Activated T-helper 1 cell treated with anti-CD3 and anti-CD28 coated beads, Interleukin-12 subunit alpha, Interleukin-12 subunit beta, Interleukin-2, Interleukin-4 antibody, amounts not matched to agents 30 ng/mL and 10 ng/mL and 1 ng/mL, durations not matched to agents 14 hours and 24 hours and 36 hours (primary cell): ENCODE measurements at regions not wholly inside any gene's neighbourhood (a gene's known extent, or its start where the extent isn't known, plus 50 kb on each side); places are given as distances from the start of the nearest gene placed in this dataset.
"Not testable (repeated sequence)": the region's sequence is repeated elsewhere in the genome, so short reads cannot be mapped to it uniquely, and the experiment has no call there.

ENCODE experiments used
- DNase-seq: peaks from one replicate; pipeline ENCODE4 v3.0.0; 2021; ENCODE audit warnings: low spot score
- H3K27ac Mint-ChIP-seq: one replicate; pipeline ENCODE4 v1.8.0; 2021; ENCODE audit warnings: mild to moderate bottlenecking, mixed read lengths
- H3K27me3 Mint-ChIP-seq: one replicate; pipeline ENCODE4 v1.8.0; 2022; ENCODE audit warnings: mild to moderate bottlenecking, moderate library complexity, mixed read lengths; ENCODE audit not compliant: insufficient read depth
- H3K36me3 Mint-ChIP-seq: one replicate; pipeline ENCODE4 v1.8.0; 2021; ENCODE audit warnings: low read depth, mixed read lengths
- H3K4me1 Mint-ChIP-seq: one replicate; pipeline ENCODE4 v1.8.0; 2021; ENCODE audit warnings: low read depth, mixed read lengths
- H3K4me3 Mint-ChIP-seq: one replicate; pipeline ENCODE4 v1.8.0; 2021; ENCODE audit warnings: mild to moderate bottlenecking, moderate library complexity, mixed read lengths
- H3K9me3 Mint-ChIP-seq: one replicate; pipeline ENCODE4 v1.8.0; 2021; ENCODE audit warnings: mixed read lengths
- intact Hi-C: fragments of 100-400 bp; cut with micrococcal nuclease; formaldehyde crosslinking; loops from one replicate; pipeline ENCODE4 v1.15.1; 2024

DNA sequence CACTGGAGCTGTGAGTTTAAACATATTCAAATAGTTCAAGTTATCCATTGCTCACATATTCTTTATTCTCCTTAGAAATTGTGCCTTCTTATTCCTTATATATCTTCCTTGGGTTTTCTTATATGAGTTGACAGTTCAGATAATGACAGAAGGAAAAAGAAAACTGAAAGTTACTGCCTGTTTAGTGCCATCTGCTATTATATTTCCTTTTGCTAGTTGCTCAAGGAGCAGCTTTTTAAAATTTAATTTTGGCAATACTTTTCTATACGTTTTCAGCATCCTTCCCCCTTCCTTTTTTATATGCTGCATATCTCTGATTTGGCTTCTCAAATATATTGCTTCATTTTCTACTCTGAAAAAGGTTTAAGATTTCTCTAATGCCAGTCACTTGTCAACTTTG lies 903.1 kb upstream of the SPRY2 start:
- intact Hi-C loops = no loop called here
- Mint-ChIP-seq H3K36me3 (no peaks in the 10 kb centered on the region), H3K4me1 (no peaks in the 10 kb centered on the region), H3K27me3 (no peaks in the 10 kb centered on the region), H3K9me3 (peaks cover 4% of the 10 kb centered on the region), H3K27ac (no peak overlapping the region), H3K4me3 (no peak overlapping the region)
- no peak for DNase-seq

DNA sequence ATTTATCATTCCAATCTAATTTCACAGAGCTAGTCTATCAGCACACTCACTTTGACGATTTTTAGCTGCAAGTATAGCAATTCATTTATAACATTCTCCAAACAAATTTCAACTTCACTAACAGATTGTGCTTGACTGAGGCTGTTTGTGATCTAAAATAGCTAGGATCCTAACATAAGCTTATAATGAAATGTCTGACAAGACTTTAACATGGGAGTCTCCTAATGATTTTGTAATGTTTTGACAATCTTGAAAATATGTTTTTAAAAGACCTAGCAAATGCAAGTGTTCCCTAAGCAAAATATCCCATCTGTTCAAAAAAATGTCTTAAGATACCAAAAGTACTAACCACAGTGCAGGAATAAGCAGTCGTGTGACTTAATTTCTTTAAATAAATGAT lies 889.5 kb upstream of the SPRY2 start:
- H3K27me3 Mint-ChIP-seq = no peaks in the 10 kb centered on the region
- H3K4me3 Mint-ChIP-seq = no peak overlapping the region
- no peaks in the 10 kb centered on the region for H3K36me3 Mint-ChIP-seq
- no peaks in the 10 kb centered on the region for H3K4me1 Mint-ChIP-seq
- H3K27ac Mint-ChIP-seq = no peak overlapping the region
- no peaks in the 10 kb centered on the region for H3K9me3 Mint-ChIP-seq
- intact Hi-C loops = no loop called here
- no peak for DNase-seq

GRCh38 chr13:81226830-81227229 lies 885.9 kb upstream of the SPRY2 start:
- H3K4me3 Mint-ChIP-seq, H3K27ac Mint-ChIP-seq, H3K27me3 Mint-ChIP-seq, H3K36me3 Mint-ChIP-seq, H3K4me1 Mint-ChIP-seq, DNase-seq, H3K9me3 Mint-ChIP-seq, intact Hi-C loops: not testable (repeated sequence)

- intact Hi-C loops = no loop called here
- Mint-ChIP-seq H3K9me3 (no peaks in the 10 kb centered on the region), H3K4me3 (no peak overlapping the region), H3K27ac (no peak overlapping the region), H3K27me3 (no peaks in the 10 kb centered on the region), H3K36me3 (no peaks in the 10 kb centered on the region), H3K4me1 (no peaks in the 10 kb centered on the region)
- DNase-seq = no peak
These were observed 883.4 kb upstream of the SPRY2 start for GRCh38 chr13:81224209-81224833.

GRCh38 chr13:81223778-81224177 lies 882.9 kb upstream of the SPRY2 start:
- Mint-ChIP-seq H3K4me1 (no peaks in the 10 kb centered on the region), H3K27me3 (no peaks in the 10 kb centered on the region), H3K4me3 (no peak overlapping the region), H3K36me3 (no peaks in the 10 kb centered on the region), H3K9me3 (no peaks in the 10 kb centered on the region), H3K27ac (no peak overlapping the region)
- DNase-seq = no peak
- intact Hi-C loops = no loop called here

DNA sequence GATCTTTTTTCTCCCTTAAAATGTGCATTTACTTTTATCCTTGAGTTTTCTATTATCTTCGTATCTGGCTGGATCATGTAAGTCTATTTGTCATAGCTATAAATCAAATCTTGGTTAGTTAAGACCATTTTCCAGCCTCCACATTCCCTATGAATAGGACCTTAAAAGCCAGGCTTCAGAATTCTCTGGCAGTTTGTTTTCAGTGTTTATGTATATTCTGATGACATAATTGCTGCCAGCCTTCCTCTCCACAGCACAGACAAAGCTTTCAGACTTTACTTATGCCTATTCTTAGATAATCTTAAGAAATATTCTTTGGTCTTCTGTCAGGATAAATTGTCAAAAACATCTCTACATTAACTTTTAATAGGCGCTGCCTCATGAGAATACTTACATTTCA lies 870.8 kb upstream of the SPRY2 start:
- DNase-seq = no peak
- no peak overlapping the region for H3K4me3 Mint-ChIP-seq
- H3K9me3 Mint-ChIP-seq = peaks cover 4% of the 10 kb centered on the region
- no peak overlapping the region for H3K27ac Mint-ChIP-seq
- no peaks in the 10 kb centered on the region for H3K27me3 Mint-ChIP-seq
- H3K4me1 Mint-ChIP-seq = no peaks in the 10 kb centered on the region
- no peaks in the 10 kb centered on the region for H3K36me3 Mint-ChIP-seq
- intact Hi-C loops = no loop called here

DNA sequence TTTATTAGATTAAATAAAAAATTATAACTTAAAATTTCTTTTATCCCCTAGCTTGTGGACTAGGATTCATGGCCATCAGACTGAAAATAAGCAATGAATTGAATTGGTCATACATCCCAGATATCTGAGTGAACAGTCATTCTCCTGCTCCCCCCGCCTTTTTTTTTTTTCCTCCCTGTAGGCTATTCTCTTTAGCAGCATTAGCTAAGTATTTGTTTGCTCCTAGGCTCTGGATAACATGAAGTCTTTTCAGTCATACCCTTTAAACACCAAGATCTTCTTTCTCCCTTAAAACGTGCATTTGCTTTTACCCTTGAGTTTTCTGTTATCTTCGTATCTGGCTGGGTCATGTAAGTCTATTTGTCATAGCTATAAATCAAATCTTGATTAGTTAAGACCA lies 866.7 kb upstream of the SPRY2 start:
- intact Hi-C loops = no loop called here
- DNase-seq = no peak
- Mint-ChIP-seq H3K36me3 (no peaks in the 10 kb centered on the region), H3K4me3 (no peak overlapping the region), H3K27me3 (no peaks in the 10 kb centered on the region), H3K27ac (no peak overlapping the region), H3K9me3 (peaks cover 4% of the 10 kb centered on the region), H3K4me1 (no peaks in the 10 kb centered on the region)

DNA sequence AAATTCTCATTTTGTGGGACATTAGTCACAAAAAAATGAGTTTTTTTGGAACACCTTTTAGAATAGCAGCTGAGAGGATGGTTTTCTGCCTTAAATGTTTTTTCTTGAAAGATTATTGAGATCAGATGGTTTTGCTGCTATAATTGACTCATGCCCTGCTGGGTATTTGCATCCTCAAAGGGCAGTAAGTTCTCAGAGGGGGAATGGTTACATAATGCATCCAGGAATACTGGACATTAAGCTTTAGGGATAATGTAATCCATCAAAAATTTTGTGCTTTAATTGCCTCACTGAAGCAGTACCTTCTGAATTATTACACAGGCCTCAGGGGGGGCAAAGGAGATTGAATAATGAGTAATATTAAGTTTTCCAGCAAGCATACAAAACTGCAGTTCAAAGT lies 866.3 kb upstream of the SPRY2 start:
- peaks cover 4% of the 10 kb centered on the region for H3K9me3 Mint-ChIP-seq
- H3K4me1 Mint-ChIP-seq = no peaks in the 10 kb centered on the region
- no peak overlapping the region for H3K4me3 Mint-ChIP-seq
- H3K27me3 Mint-ChIP-seq = no peaks in the 10 kb centered on the region
- no peak for DNase-seq
- intact Hi-C loops = no loop called here
- H3K36me3 Mint-ChIP-seq = no peaks in the 10 kb centered on the region
- H3K27ac Mint-ChIP-seq = no peak overlapping the region

DNA sequence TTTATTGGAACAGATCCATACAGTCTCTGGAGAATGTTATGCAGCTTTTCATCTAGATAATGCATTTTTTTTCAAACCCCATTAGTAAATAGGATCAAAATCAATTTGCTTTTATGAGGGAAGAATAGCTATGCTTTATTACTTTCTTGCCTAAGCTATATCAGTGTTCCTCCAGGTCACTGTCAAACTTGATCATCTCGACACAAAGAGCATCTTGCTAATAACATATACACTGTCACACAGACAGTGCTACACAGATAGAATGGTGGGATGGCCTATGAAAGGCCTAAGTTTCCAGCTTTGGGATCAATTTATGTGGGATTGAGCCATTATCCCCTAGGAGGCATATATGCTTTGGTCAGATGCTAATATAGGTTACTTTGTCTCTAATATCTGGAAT lies 862.9 kb upstream of the SPRY2 start:
- Mint-ChIP-seq H3K27me3 (no peaks in the 10 kb centered on the region), H3K36me3 (no peaks in the 10 kb centered on the region), H3K4me3 (no peak overlapping the region), H3K4me1 (no peaks in the 10 kb centered on the region), H3K9me3 (peaks cover 6% of the 10 kb centered on the region), H3K27ac (no peak overlapping the region)
- intact Hi-C loops = no loop called here
- no peak for DNase-seq

DNA sequence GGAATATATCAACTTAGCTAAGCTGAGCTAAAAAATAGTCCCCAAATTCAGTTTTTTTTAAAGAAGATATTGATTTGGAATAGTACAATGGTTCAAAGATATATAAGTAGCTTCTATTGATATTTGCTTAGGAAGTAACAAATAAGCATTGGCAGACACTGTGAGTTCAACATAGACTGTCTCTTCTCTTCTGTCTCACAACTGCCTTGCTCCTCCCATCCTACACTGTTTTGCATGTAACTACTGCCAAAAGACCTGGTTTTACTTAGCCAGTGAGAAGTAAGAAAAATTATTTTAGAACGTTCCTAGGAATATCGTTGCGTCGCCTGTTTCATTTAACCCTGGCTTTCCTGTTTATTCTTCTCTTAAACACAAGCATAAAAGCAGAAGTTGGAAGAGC lies 859.0 kb upstream of the SPRY2 start:
- intact Hi-C loops = no loop called here
- DNase-seq = no peak
- Mint-ChIP-seq H3K4me3 (no peak overlapping the region), H3K36me3 (no peaks in the 10 kb centered on the region), H3K27me3 (no peaks in the 10 kb centered on the region), H3K9me3 (peaks cover 8% of the 10 kb centered on the region), H3K4me1 (no peaks in the 10 kb centered on the region), H3K27ac (no peak overlapping the region)

DNA sequence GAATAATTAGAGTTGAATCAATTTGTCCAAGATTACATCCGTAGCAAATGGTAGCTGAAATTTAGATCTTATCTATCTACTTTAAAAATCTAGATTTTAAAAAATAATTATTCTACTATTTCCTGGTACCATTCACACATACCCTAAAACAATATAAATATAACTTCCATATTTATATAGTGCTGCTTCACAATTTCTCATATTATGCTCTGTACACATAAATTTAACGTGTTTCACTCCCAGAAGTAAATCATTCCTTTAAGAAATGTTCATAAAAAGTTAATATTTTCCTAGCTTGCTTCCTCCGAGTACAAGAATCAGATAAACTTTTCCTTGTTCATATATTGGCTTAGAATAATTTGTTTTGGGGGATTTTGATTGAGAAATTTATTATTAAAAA lies 857.0 kb upstream of the SPRY2 start:
- H3K27me3 Mint-ChIP-seq = no peaks in the 10 kb centered on the region
- H3K36me3 Mint-ChIP-seq = no peaks in the 10 kb centered on the region
- no peak overlapping the region for H3K4me3 Mint-ChIP-seq
- H3K4me1 Mint-ChIP-seq = no peaks in the 10 kb centered on the region
- intact Hi-C loops = no loop called here
- peaks cover 10% of the 10 kb centered on the region for H3K9me3 Mint-ChIP-seq
- no peak overlapping the region for H3K27ac Mint-ChIP-seq
- DNase-seq = no peak

- intact Hi-C loops = no loop called here
- no peak for DNase-seq
- H3K4me1 Mint-ChIP-seq = no peaks in the 10 kb centered on the region
These were observed 856.6 kb upstream of the SPRY2 start for GRCh38 chr13:81197483-81197882.

DNA sequence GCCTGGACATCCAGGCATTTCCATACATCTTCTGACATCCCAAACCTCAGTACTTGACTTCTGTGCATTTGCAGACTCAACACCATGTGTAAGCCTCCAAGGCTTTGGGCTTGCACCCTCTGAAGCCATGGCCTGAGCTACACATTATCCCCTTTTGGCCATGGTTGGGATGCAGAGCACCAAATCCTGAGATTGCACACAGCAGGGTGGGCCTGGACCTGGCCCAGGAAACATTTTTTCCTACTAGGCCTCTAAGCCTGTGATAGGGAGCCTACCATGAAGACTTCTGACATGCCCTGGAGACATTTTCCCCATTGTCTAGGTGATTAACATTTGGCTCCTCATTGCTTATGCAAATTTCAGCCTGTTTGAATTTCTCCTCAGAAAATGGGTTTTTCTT lies 853.4 kb upstream of the SPRY2 start:
- Mint-ChIP-seq H3K4me3 (no peak overlapping the region), H3K4me1 (no peaks in the 10 kb centered on the region), H3K27ac (no peak overlapping the region), H3K27me3 (no peaks in the 10 kb centered on the region), H3K36me3 (no peaks in the 10 kb centered on the region), H3K9me3 (peaks cover 7% of the 10 kb centered on the region)
- no peak for DNase-seq
- intact Hi-C loops = no loop called here

More at GRCh38 chr13:81197483-81197882, 856.6 kb upstream of the SPRY2 start:
- no peak overlapping the region for H3K4me3 Mint-ChIP-seq
- H3K36me3 Mint-ChIP-seq = no peaks in the 10 kb centered on the region
- peaks cover 10% of the 10 kb centered on the region for H3K9me3 Mint-ChIP-seq
- H3K27ac Mint-ChIP-seq = no peak overlapping the region
- H3K27me3 Mint-ChIP-seq = no peaks in the 10 kb centered on the region

GRCh38 chr13:81184556-81185265 lies 843.8 kb upstream of the SPRY2 start:
- Mint-ChIP-seq H3K4me3 (no peak overlapping the region), H3K27me3 (no peaks in the 10 kb centered on the region), H3K9me3 (no peaks in the 10 kb centered on the region), H3K27ac (no peak overlapping the region), H3K4me1 (no peaks in the 10 kb centered on the region), H3K36me3 (no peaks in the 10 kb centered on the region)
- intact Hi-C loops = no loop called here
- DNase-seq = no peak
